HEK293 (cell line): ENCODE measurements at regions not wholly inside any gene's neighbourhood (a gene's known extent, or its start where the extent isn't known, plus 50 kb on each side); places are given as distances from the start of the nearest gene placed in this dataset.

Source experiments
- CTCF ChIA-PET: fragments of 350-600 bp; formaldehyde crosslinking; extraction: SDS; loops from one replicate; lab custom pipeline; 2021; ENCODE audit warnings: antibody characterized with exemption; lab: Yijun Ruan, JAX
- POLR2A ChIA-PET: fragments of 300-600 bp; formaldehyde crosslinking; extraction: SDS; loops from one replicate; lab custom pipeline; 2020; ENCODE audit warnings: antibody characterized with exemption, inconsistent platforms; lab: Yijun Ruan, JAX
- H3K27ac ChIP-seq: fragments of 200-500 bp; sonication (Bioruptor generic); 2 replicates; pipeline ENCODE4 v1.5.1; 2014; ENCODE audit warnings: low read depth, low read length, control low read depth, inconsistent platforms; ENCODE audit errors: extremely low read depth
- H3K36me3 ChIP-seq, 2 experiments: fragments of 200-500 bp in 1 of 2; sonication (Bioruptor generic) in 1 of 2; 1 replicate in 1 of 2; 2 replicates in 1 of 2; pipeline ENCODE4 v1.5.1; 2014 to 2017; ENCODE audit warnings: inconsistent platforms in 2 of 2, low read length in 2 of 2; ENCODE audit not compliant: control insufficient read depth in 2 of 2, insufficient read depth in 1 of 2
- H3K4me1 ChIP-seq: fragments of 200-500 bp; sonication (Bioruptor generic); 2 replicates; pipeline ENCODE4 v1.5.1; 2014; ENCODE audit warnings: mild to moderate bottlenecking, low read length, inconsistent platforms; ENCODE audit not compliant: control insufficient read depth, insufficient read depth
- H3K4me3 ChIP-seq: 2 replicates; pipeline ENCODE4 v1.5.1; 2011; ENCODE audit warnings: low read depth, mild to moderate bottlenecking, control low read depth, low read length, moderate library complexity
- H3K9me3 ChIP-seq: fragments of 200-500 bp; sonication (Bioruptor generic); 2 replicates; pipeline ENCODE4 v1.5.1; 2014; ENCODE audit warnings: low read depth, low read length, inconsistent platforms; ENCODE audit not compliant: control insufficient read depth, insufficient read depth
- HIC1 ChIP-seq: fragments of 450-650 bp; formaldehyde crosslinking; IDR thresholded peaks from 2 replicates; pipeline ENCODE4 v1.5.1; 2016; ENCODE audit warnings: missing biosample characterization, missing genetic modification characterization
- MZF1 ChIP-seq: fragments of 450-650 bp; formaldehyde crosslinking; IDR thresholded peaks from 2 replicates; pipeline ENCODE4 v1.5.1; 2017; ENCODE audit warnings: missing biosample characterization, missing genetic modification characterization, borderline replicate concordance
- OSR2 ChIP-seq: fragments of 450-650 bp; formaldehyde crosslinking; IDR thresholded peaks from 2 replicates; pipeline ENCODE4 v1.5.1; 2016; ENCODE audit warnings: missing biosample characterization, missing genetic modification characterization
- ZBTB44 ChIP-seq: fragments of 450-650 bp; IDR thresholded peaks from 2 replicates; pipeline ENCODE4 v1.5.1; 2018; ENCODE audit warnings: missing biosample characterization, mild to moderate bottlenecking, missing genetic modification characterization
- ZBTB7A ChIP-seq: fragments of 450-650 bp; formaldehyde crosslinking; IDR thresholded peaks from 2 replicates; pipeline ENCODE4 v1.5.1; 2016; ENCODE audit warnings: low read depth, missing biosample characterization, missing genetic modification characterization
- ZNF146 ChIP-seq: fragments of 450-650 bp; formaldehyde crosslinking; IDR thresholded peaks from 2 replicates; pipeline ENCODE4 v1.5.1; 2016; ENCODE audit warnings: missing biosample characterization, missing genetic modification characterization
- ZNF280D ChIP-seq: fragments of 450-650 bp; formaldehyde crosslinking; IDR thresholded peaks from 2 replicates; pipeline ENCODE4 v1.5.1; 2016; ENCODE audit warnings: missing biosample characterization, missing genetic modification characterization
- ZNF292 ChIP-seq: fragments of 450-650 bp; formaldehyde crosslinking; IDR thresholded peaks from 2 replicates; pipeline ENCODE4 v1.5.1; 2016; ENCODE audit warnings: low read depth, missing biosample characterization, missing genetic modification characterization, borderline replicate concordance
- ZNF324 ChIP-seq: fragments of 450-650 bp; formaldehyde crosslinking; IDR thresholded peaks from 2 replicates; pipeline ENCODE4 v1.5.1; 2016; ENCODE audit warnings: missing biosample characterization, missing genetic modification characterization
- ZNF354C ChIP-seq: fragments of 450-650 bp; formaldehyde crosslinking; IDR thresholded peaks from 2 replicates; pipeline ENCODE4 v1.5.1; 2016; ENCODE audit warnings: missing biosample characterization, missing genetic modification characterization, low read depth, borderline replicate concordance
- ZNF366 ChIP-seq: fragments of 450-650 bp; formaldehyde crosslinking; conservative IDR thresholded peaks from 2 replicates; pipeline ENCODE4 v1.5.1; 2016; ENCODE audit warnings: missing biosample characterization, missing genetic modification characterization
- ZNF391 ChIP-seq: fragments of 450-650 bp; formaldehyde crosslinking; IDR thresholded peaks from 2 replicates; pipeline ENCODE4 v1.5.1; 2016; ENCODE audit warnings: low read depth, missing biosample characterization, missing genetic modification characterization, borderline replicate concordance
- ZNF426 ChIP-seq: fragments of 450-650 bp; formaldehyde crosslinking; IDR thresholded peaks from 2 replicates; pipeline ENCODE4 v1.5.1; 2017; ENCODE audit warnings: missing biosample characterization, missing genetic modification characterization, mild to moderate bottlenecking, inconsistent platforms, moderate library complexity
- ZNF510 ChIP-seq: fragments of 450-650 bp; formaldehyde crosslinking; IDR thresholded peaks from 2 replicates; pipeline ENCODE4 v1.5.1; 2018; ENCODE audit warnings: mild to moderate bottlenecking, missing genetic modification characterization, missing biosample characterization; ENCODE audit not compliant: insufficient replicate concordance
- ZNF514 ChIP-seq: fragments of 450-650 bp; formaldehyde crosslinking; IDR thresholded peaks from 2 replicates; pipeline ENCODE4 v1.5.1; 2016; ENCODE audit warnings: missing biosample characterization, missing genetic modification characterization
- ZNF571 ChIP-seq: fragments of 450-650 bp; formaldehyde crosslinking; IDR thresholded peaks from 2 replicates; pipeline ENCODE4 v1.5.0; 2017; ENCODE audit warnings: missing biosample characterization, missing genetic modification characterization
- ZNF658 ChIP-seq: fragments of 450-650 bp; formaldehyde crosslinking; IDR thresholded peaks from 2 replicates; pipeline ENCODE4; 2016; ENCODE audit warnings: missing biosample characterization, missing genetic modification characterization
- ZNF701 ChIP-seq: fragments of 450-650 bp; formaldehyde crosslinking; IDR thresholded peaks from 2 replicates; pipeline ENCODE4 v1.5.1; 2016; ENCODE audit warnings: missing biosample characterization, missing genetic modification characterization
- ZSCAN30 ChIP-seq: fragments of 450-650 bp; IDR thresholded peaks from 2 replicates; pipeline ENCODE4 v1.5.1; 2018; ENCODE audit warnings: missing biosample characterization, mild to moderate bottlenecking, missing genetic modification characterization, moderate library complexity
- TF ChIP-seq, protein P1 (sequence below): fragments of 450-650 bp; formaldehyde crosslinking; IDR thresholded peaks from 2 replicates; pipeline ENCODE4 v1.5.1; 2016; ENCODE audit warnings: missing biosample characterization, missing genetic modification characterization
- TF ChIP-seq, protein P2 (sequence below): fragments of 450-650 bp; formaldehyde crosslinking; IDR thresholded peaks from 2 replicates; pipeline ENCODE4 v1.5.1; 2016; ENCODE audit warnings: missing biosample characterization, missing genetic modification characterization
- TF ChIP-seq, protein P3 (sequence below): fragments of 450-650 bp; IDR thresholded peaks from 2 replicates; pipeline ENCODE4 v1.5.1; 2018; ENCODE audit warnings: missing biosample characterization, missing genetic modification characterization

DNA sequence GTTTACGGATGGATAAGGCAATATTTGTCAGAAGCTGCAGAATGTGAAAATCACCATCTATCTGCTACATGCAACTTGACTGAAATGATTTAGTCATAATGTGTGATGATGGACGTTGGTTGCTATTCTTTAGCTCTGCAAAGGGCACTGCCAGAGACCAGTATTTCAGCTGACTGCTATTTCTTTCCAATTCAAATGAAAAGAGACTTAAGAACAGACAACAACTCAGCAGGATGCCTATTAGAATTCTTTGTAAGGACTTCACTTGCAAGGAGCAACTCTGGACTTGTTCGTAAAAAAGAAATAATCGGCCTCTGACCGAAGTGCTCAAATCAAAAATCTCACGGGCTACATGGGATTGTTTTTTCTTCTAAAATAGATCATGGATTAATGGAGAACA, 262.7 kb downstream of the DHX15 start:
- no peaks in the 10 kb centered on the region for H3K36me3 ChIP-seq
- POLR2A ChIA-PET, result no interaction called here
- no peak overlapping the region for H3K27ac ChIP-seq
- TF ChIP-seq ZSCAN30 (no peak), ZNF391 (tag by site-specific recombination) (no peak), MZF1 (tag by site-specific recombination) (no peak), ZBTB44 (no peak), ZNF280D (tag by site-specific recombination) (no peak)
- TF ChIP-seq, all 188 proteins: peak for 0
- CTCF ChIA-PET, result no interaction called here
- H3K4me1 ChIP-seq, result no peaks in the 10 kb centered on the region
- H3K9me3 ChIP-seq, result no peaks in the 10 kb centered on the region
- no peak overlapping the region for H3K4me3 ChIP-seq

DNA sequence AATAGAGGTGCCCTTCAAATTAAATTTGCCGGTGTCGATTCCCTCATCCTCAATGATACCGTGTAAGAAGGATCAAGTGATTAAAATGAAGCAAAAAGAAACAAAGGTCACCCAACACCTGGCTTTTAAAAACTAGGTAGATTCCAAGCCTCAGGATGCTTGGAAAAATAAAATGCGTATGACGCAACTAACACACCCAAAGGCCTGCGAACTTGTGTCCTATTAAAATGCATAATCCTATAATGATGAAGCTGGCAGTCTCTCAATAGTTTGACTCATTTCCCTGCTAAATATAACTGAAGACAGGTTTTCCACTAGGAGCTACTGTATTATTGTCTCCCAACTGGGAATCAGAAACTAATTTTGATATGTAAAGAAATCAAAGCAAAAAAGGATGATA, 263.2 kb downstream of the DHX15 start:
- TF ChIP-seq, protein P1, sequence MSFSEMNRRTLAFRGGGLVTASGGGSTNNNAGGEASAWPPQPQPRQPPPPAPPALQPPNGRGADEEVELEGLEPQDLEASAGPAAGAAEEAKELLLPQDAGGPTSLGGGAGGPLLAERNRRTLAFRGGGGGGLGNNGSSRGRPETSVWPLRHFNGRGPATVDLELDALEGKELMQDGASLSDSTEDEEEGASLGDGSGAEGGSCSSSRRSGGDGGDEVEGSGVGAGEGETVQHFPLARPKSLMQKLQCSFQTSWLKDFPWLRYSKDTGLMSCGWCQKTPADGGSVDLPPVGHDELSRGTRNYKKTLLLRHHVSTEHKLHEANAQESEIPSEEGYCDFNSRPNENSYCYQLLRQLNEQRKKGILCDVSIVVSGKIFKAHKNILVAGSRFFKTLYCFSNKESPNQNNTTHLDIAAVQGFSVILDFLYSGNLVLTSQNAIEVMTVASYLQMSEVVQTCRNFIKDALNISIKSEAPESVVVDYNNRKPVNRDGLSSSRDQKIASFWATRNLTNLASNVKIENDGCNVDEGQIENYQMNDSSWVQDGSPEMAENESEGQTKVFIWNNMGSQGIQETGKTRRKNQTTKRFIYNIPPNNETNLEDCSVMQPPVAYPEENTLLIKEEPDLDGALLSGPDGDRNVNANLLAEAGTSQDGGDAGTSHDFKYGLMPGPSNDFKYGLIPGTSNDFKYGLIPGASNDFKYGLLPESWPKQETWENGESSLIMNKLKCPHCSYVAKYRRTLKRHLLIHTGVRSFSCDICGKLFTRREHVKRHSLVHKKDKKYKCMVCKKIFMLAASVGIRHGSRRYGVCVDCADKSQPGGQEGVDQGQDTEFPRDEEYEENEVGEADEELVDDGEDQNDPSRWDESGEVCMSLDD (tag by site-specific recombination), result no peak
- TF ChIP-seq ZNF514 (tag by site-specific recombination) (no peak), ZNF571 (tag by site-specific recombination) (no peak), ZNF324 (tag by site-specific recombination) (no peak), OSR2 (tag by site-specific recombination) (no peak), ZBTB7A (tag by site-specific recombination) (no peak), ZNF426 (tag by site-specific recombination) (no peak), ZNF658 (tag by site-specific recombination) (no peak), ZNF146 (tag by site-specific recombination) (no peak), ZNF292 (no peak), HIC1 (tag by site-specific recombination) (no peak), ZNF701 (tag by site-specific recombination) (no peak), ZNF510 (tag by site-specific recombination) (no peak), ZNF354C (tag by site-specific recombination) (no peak), ZNF366 (no peak)
- TF ChIP-seq, protein P2, sequence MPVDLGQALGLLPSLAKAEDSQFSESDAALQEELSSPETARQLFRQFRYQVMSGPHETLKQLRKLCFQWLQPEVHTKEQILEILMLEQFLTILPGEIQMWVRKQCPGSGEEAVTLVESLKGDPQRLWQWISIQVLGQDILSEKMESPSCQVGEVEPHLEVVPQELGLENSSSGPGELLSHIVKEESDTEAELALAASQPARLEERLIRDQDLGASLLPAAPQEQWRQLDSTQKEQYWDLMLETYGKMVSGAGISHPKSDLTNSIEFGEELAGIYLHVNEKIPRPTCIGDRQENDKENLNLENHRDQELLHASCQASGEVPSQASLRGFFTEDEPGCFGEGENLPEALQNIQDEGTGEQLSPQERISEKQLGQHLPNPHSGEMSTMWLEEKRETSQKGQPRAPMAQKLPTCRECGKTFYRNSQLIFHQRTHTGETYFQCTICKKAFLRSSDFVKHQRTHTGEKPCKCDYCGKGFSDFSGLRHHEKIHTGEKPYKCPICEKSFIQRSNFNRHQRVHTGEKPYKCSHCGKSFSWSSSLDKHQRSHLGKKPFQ (tag by site-specific recombination), result no peak
- TF ChIP-seq, protein P3, sequence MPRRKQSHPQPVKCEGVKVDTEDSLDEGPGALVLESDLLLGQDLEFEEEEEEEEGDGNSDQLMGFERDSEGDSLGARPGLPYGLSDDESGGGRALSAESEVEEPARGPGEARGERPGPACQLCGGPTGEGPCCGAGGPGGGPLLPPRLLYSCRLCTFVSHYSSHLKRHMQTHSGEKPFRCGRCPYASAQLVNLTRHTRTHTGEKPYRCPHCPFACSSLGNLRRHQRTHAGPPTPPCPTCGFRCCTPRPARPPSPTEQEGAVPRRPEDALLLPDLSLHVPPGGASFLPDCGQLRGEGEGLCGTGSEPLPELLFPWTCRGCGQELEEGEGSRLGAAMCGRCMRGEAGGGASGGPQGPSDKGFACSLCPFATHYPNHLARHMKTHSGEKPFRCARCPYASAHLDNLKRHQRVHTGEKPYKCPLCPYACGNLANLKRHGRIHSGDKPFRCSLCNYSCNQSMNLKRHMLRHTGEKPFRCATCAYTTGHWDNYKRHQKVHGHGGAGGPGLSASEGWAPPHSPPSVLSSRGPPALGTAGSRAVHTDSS (tag by site-specific recombination), result no peak
- no peak overlapping the region for H3K27ac ChIP-seq
- no peaks in the 10 kb centered on the region for H3K9me3 ChIP-seq
- no peak overlapping the region for H3K4me3 ChIP-seq
- no peaks in the 10 kb centered on the region for H3K4me1 ChIP-seq
- POLR2A ChIA-PET, result no interaction called here
- CTCF ChIA-PET, result no interaction called here
- no peaks in the 10 kb centered on the region for H3K36me3 ChIP-seq
